IPS-18c (cell line): ENCODE measurements at regions not wholly inside any gene's neighbourhood (a gene's known extent, or its start where the extent isn't known, plus 50 kb on each side); places are given as distances from the start of the nearest gene placed in this dataset.
"Not testable (repeated sequence)": the region's sequence is repeated elsewhere in the genome, so short reads cannot be mapped to it uniquely, and the experiment has no call there.

Source experiments
- H3K4me3 ChIP-seq: 2 replicates; pipeline ENCODE4 v1.7.0; 2013; ENCODE audit warnings: low read depth, mild to moderate bottlenecking, low read length, moderate library complexity; ENCODE audit not compliant: insufficient read depth
- H3K9me3 ChIP-seq: one replicate; pipeline ENCODE4 v1.6.1; 2013; ENCODE audit warnings: mild to moderate bottlenecking, low read length, moderate library complexity; ENCODE audit not compliant: control insufficient read depth, insufficient read depth

DNA sequence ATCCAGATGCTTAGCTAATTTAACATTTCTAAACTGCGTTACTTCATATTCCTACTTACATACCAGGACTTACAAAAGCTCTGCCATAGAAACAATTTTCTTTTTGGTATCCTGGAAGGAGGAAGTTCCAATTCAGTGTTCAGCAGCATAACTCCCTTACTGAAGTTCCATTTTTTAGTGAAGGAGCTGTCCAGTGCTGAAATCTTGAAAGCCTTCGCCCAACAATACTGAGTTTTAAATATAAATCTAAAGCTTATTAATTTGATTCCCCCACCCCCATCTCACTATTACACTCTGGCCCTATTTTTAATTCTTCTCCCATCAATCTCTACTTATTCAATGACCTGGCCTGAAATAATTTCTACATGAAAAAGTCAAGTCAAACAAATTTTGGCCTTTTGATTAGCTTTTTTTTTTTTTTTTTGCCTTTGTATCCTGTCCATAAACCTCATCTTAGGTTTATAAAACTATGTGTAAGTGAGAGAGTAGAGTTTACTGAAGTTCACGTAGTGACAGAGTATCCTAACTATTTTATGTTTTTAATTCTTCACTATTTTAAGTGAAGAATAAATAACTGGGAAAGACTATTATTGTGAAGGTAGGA lies 323.0 kb upstream of the PLD5 start:
- no peak overlapping the region for H3K4me3 ChIP-seq
- no peaks in the 10 kb centered on the region for H3K9me3 ChIP-seq

DNA sequence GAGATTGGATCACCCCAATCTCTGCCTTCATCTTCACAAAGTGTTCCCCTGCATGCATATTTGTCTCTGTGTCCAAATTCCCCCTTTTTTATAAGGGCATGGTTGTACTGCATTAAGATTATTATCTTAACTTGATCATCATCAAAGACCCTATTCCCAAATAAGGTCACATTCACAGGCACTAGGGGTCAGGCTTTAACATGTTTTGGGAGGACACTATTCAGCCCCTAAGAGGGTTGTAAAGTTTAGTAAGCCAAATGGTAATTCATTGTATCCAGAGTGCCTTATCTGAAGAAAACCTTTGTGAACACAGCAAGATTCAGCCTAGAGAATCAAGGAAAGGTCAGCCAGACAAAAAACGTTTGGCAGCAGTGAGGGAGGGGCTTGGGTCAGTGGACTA lies 317.6 kb upstream of the PLD5 start:
- H3K9me3 ChIP-seq: no peaks in the 10 kb centered on the region
- H3K4me3 ChIP-seq: no peak overlapping the region

GRCh38 chr1:242839101-242839500 lies 314.6 kb upstream of the PLD5 start:
- no peaks in the 10 kb centered on the region for H3K9me3 ChIP-seq
- no peak overlapping the region for H3K4me3 ChIP-seq

DNA sequence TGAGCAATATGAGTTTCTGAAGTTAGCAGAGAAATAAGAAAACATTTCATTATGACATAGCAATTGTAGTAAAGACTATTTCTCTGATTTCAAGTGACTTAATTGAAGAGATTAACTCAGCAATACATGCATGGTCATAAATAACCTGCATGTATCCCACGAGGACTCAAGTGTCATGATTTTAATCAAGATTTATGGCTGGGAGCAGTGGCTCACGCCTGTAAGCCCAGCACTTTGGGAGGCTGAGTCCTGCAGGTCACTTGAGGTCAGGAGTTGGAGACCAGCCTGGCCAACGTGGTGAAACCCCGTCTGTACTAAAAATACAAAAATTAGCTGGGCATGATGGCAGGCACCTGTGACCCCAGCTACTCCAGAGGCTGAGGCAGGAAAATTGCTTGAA lies 311.9 kb upstream of the PLD5 start:
- Histone ChIP-seq H3K4me3 (no peak overlapping the region), H3K9me3 (no peaks in the 10 kb centered on the region)

- H3K4me3 ChIP-seq: no peak overlapping the region
- no peaks in the 10 kb centered on the region for H3K9me3 ChIP-seq
Observed at GRCh38 chr1:242828828-242829227, 304.3 kb upstream of the PLD5 start.

DNA sequence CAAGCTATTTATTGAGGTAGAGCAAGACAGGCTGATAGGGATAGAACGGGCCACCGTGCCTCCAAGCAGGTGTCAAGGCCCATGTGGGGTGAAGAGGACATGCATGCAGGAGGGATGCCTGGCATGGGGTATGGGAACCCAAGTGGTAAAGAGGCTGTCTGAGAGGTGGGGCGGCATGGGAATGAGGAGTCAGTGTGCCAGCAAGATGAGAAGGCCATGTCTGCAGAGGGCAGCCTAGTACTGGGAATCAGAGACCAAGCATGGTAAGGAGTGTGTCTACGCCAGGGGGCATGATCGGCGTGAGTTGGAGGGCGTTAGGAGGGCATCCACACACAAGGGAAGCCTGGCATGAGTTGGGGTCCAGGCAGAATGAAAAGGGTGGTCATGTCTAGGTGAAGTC lies 303.7 kb upstream of the PLD5 start:
- Histone ChIP-seq H3K4me3 (no peak overlapping the region), H3K9me3 (no peaks in the 10 kb centered on the region)

DNA sequence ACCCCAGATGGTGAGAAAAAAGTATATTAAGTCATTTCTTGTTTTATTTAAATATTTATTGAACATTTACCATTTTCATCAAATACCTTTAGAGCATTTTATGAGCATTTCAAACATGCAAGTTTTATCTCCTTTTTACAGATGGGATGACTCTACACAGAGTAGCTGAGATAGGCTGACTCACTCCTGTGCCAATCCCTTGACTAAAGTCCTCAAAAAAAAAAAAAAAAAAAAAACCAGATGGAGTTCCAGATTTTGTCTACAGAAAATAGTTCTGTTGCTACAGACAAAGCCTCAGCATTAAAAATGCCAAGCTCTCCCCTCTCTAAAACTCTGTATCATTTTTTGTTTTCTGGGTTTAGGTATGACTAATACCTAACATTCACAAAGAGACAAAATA lies 303.0 kb upstream of the PLD5 start:
- Histone ChIP-seq H3K9me3 (no peaks in the 10 kb centered on the region), H3K4me3 (no peak overlapping the region)

DNA sequence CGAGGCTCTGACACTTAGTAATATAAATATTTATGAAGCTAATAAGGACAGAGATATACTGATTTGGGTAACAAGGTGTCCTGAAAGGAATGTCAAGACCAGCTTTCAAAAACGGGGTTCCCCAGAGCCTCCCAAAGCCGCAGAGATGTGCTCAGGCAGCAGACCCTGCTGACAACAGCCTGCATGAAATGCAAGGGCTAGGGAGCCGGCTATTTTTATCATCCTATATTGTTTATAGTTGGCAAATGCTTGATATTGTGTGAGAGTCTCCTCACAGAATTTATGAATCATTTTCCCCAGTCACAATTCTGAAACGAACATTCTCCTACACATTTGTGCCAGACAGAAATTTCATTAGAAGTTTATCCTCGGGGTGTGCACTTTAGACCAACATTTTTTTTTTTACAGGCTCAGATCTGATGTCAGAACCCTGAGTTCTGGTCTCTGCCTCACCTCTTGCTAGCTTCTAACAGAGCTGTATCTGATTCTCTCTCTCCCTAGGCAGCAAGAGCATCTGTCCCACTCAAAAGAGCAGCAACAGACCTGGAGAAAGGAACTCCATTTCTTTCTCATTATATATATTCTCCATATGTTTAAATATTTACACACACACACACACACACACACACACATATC lies 302.3 kb upstream of the PLD5 start:
- H3K4me3 ChIP-seq: no peak overlapping the region

GRCh38 chr1:242824435-242824834 lies 299.9 kb upstream of the PLD5 start:
- H3K9me3 ChIP-seq: no peaks in the 10 kb centered on the region
- no peak overlapping the region for H3K4me3 ChIP-seq

More for the DNA sequence above, 302.3 kb upstream of the PLD5 start:
- H3K9me3 ChIP-seq: no peaks in the 10 kb centered on the region

DNA sequence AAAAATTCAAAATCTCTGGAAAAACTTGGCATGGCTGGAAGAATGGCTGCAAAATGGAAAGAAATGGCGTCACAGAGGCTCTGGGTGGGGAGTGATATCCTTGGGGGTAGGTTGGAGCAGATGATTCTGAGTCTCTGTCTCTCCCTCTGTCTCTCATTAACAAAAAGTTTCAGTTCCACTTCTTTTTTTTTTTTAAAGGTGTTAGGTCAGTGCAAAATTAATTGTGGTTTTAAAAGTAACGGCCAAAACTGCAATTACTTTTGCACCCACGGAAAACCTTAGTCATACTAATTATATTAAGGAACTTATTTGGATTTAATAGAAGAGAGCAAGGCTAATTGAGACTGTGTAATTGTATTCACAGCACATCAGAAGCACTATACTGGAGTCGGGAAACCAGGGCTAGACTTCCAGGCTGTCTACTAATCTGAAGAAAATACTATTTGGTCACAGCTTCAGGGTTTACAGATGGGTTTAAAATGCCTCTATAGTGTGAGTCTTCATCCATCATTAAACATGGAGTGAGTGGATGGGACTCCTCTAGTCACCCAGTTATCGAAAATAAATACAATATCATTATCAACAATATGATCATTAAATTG lies 289.1 kb upstream of the PLD5 start:
- no peaks in the 10 kb centered on the region for H3K9me3 ChIP-seq
- H3K4me3 ChIP-seq: no peak overlapping the region

- no peaks in the 10 kb centered on the region for H3K9me3 ChIP-seq
Observed at GRCh38 chr1:242811092-242811840, 286.8 kb upstream of the PLD5 start.

GRCh38 chr1:242806324-242806723 lies 281.8 kb upstream of the PLD5 start:
- Histone ChIP-seq H3K9me3 (no peaks in the 10 kb centered on the region), H3K4me3 (no peak overlapping the region)

More at GRCh38 chr1:242811092-242811840, 286.8 kb upstream of the PLD5 start:
- H3K4me3 ChIP-seq: no peak overlapping the region

- not testable (repeated sequence) for H3K9me3 ChIP-seq, H3K4me3 ChIP-seq
Observed at GRCh38 chr1:242805360-242805759, 280.9 kb upstream of the PLD5 start.

- H3K9me3 ChIP-seq: no peaks in the 10 kb centered on the region
- no peak overlapping the region for H3K4me3 ChIP-seq
Observed at GRCh38 chr1:242802973-242803372, 278.5 kb upstream of the PLD5 start.

GRCh38 chr1:242800521-242800920 lies 276.0 kb upstream of the PLD5 start:
- Histone ChIP-seq H3K4me3 (no peak overlapping the region), H3K9me3 (no peaks in the 10 kb centered on the region)

DNA sequence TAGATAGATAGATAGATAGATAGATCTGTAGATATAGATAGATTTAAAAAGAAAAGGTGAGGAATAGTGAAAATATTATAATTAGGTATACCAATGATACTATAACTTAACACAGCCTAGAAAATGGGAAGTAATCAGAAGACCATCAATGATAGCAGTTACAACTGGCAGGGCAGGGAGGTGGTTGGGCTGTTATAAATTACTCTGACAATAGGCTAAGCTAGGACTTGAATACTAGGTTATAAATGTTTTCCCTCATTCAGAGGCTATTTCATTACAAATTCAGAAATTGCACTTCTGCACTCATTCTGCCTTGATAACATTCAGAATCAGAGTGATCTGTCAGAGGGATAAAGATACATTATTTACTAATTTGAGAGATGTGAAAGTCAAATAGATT lies 273.4 kb upstream of the PLD5 start:
- no peak overlapping the region for H3K4me3 ChIP-seq
- H3K9me3 ChIP-seq: no peaks in the 10 kb centered on the region

- H3K9me3 ChIP-seq: no peaks in the 10 kb centered on the region
- no peak overlapping the region for H3K4me3 ChIP-seq
Observed at GRCh38 chr1:242788771-242789170, 264.3 kb upstream of the PLD5 start.

DNA sequence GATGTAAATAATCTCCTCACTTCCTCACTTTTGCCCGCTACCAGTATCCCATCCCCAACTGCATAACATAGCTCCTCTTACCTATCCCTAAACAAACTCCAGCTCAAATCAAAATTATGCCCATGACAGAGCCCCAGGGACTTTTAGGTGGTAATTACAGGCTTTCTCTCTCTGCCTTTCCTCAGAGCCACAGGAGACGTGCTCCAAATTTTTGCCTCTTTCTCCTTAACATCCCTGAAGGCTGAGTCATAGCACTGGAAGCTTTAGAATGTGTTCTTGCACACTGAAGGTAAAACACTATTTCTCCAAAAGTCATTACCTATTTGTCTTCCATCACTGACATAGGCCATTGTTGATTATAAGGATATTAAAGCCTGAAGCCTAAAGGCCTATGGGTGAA lies 263.5 kb upstream of the PLD5 start:
- H3K9me3 ChIP-seq: no peaks in the 10 kb centered on the region

More for the DNA sequence above, 263.5 kb upstream of the PLD5 start:
- H3K4me3 ChIP-seq: no peak overlapping the region
